Stimulated activated naive B cell treated with anti-CD40 and anti-IgM and Interleukin-4, amounts not matched to agents 10 μg/mL and 1 μg/mL and 100 μg/mL, for 72 hours (primary cell): ENCODE measurements at regions not wholly inside any gene's neighbourhood (a gene's known extent, or its start where the extent isn't known, plus 50 kb on each side); places are given as distances from the start of the nearest gene placed in this dataset.

ENCODE experiments used
- ATAC-seq, 2 donors: fragments of 150-1000 bp; cut with Tn5 transposase; replicated peaks; 2 replicates each; pipeline ENCODE4 v1.10.0; 2021; ENCODE audit warnings: moderate library complexity in 1 of 2
- DNase-seq: peaks from one replicate; pipeline ENCODE4 v3.0.0; 2021
- H3K27ac Mint-ChIP-seq: one replicate; pipeline ENCODE4 v1.8.0; 2022; ENCODE audit warnings: mild to moderate bottlenecking, mixed read lengths
- H3K27me3 Mint-ChIP-seq, 2 donors: one replicate each; pipeline ENCODE4 v1.8.0; 2022; ENCODE audit warnings: mixed read lengths in 2 of 2
- H3K36me3 Mint-ChIP-seq, 2 donors: one replicate each; pipeline ENCODE4 v1.8.0; 2022; ENCODE audit warnings: mixed read lengths in 2 of 2, mild to moderate bottlenecking in 1 of 2
- H3K4me1 Mint-ChIP-seq, 2 donors: one replicate each; pipeline ENCODE4 v1.8.0; 2022; ENCODE audit warnings: mixed read lengths in 2 of 2, mild to moderate bottlenecking in 1 of 2
- H3K4me3 Mint-ChIP-seq, 2 donors: one replicate each; pipeline ENCODE4 v1.8.0; 2022; ENCODE audit warnings: mild to moderate bottlenecking in 2 of 2, mixed read lengths in 2 of 2, moderate library complexity in 1 of 2
- H3K9me3 Mint-ChIP-seq, 2 donors: one replicate each; pipeline ENCODE4 v1.8.0; 2022; ENCODE audit warnings: mixed read lengths in 2 of 2, mild to moderate bottlenecking in 1 of 2

DNA sequence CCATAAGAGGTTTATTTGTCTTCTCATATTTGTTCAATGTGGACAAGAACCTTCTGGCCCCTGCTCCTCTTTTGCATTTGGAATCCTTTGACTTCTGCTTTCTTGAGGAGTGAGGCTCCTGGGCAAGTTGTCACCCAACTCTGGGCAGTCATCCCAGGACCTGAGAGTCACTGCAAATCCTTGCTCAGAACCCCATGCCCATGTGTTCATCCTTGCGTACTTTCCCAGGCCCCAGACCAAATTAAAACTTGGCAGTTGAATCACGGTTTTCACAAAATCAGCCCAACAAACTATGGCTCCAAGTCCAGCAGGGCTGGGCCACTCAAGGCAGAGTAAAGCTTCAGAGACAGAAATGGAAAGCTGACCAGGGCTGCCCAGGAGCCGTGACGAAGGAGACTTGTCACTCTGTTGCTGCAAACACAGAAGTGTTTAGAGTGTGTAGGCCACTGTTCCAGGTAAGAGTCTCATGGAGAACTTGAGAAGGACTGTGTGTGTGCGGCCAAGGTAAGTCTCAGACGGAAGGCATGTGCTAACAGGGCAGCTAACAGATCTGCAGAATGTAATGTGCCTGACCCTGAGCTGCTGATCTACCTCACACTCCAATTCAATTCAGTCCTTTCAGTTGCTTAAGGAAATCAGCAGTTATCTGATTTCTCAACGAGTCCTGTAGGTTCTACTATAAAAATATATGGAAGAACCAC lies 549.4 kb upstream of the HS6ST1 start:
- ATAC-seq, result no peak
- no peak overlapping the region for H3K4me3 Mint-ChIP-seq
- H3K27me3 Mint-ChIP-seq, result peaks cover 7 to 9% of the 10 kb centered on the region in 2 donors
- no peak for DNase-seq
- H3K36me3 Mint-ChIP-seq, result no peaks in the 10 kb centered on the region
- no peaks in the 10 kb centered on the region for H3K4me1 Mint-ChIP-seq
- H3K27ac Mint-ChIP-seq, result no peak overlapping the region
- H3K9me3 Mint-ChIP-seq, result no peaks in the 10 kb centered on the region

DNA sequence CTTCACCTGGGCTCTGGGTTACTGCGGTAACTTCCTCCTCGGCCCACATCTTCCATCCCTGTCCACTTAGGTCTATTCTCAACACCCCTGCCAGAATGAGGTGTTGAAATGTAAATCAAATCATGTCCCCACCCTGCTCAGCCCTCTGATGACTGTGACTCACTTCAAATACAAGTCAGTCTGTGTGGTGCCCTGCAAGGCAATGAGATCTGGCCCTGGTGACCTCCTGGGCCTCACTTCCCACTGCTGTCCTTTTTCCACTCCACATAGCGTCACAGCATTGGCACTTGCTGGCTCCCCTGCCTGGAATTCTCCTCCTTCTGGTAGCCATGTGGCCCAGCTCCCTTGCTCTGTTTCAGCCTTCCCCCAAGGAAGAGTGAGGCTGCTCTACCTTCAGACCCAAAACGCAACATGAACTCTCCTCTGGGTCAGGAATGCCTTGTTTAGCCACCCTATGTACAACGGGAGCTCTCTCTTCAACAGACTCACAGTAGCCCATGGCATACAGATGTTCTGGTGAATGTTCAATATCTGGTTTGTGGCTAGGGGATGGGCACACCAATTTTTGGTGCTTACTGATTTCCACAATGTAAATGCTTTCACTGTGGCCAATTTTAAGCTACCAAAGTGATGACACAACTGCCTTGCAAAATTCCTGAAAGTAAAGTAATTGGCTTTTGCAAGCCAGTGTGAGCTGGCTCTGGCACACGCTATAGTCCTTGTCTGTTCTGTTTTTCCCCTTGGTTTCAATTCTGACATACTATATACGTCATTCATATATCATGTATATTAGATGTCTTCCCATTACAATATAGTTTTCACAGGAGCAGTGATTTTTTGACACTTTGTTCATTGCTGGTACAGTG lies 550.3 kb upstream of the HS6ST1 start:
- no peaks in the 10 kb centered on the region for H3K36me3 Mint-ChIP-seq

DNA sequence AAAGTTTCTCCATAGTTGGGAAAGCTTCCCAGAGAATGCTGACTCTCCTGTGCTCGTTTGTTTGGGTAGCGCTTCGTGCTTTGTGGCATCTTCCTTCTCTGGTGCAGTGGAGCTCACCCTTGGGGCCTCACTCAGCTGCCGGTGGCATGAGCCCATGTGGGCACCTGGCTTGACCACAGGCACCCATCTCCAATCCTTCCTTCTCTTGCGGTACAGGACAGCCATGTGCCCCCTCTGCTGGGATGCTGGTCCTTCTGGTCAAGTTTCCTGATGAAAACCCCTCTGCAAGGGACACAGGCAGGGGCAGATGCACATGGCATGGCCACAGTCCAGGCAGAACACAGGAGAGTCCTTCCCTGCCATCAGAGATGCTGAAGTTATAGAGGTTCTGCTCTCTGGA lies 555.9 kb upstream of the HS6ST1 start:
- Mint-ChIP-seq H3K36me3 (no peaks in the 10 kb centered on the region), H3K27me3 (peaks cover 9 to 12% of the 10 kb centered on the region in 2 donors), H3K9me3 (no peaks in the 10 kb centered on the region), H3K27ac (no peak overlapping the region), H3K4me3 (no peak overlapping the region), H3K4me1 (no peaks in the 10 kb centered on the region)
- ATAC-seq, result no peak
- no peak for DNase-seq

More for the DNA sequence above, 550.3 kb upstream of the HS6ST1 start:
- Mint-ChIP-seq H3K27me3 (peaks cover 11 to 12% of the 10 kb centered on the region in 2 donors), H3K27ac (no peak overlapping the region), H3K4me3 (no peak overlapping the region), H3K4me1 (no peaks in the 10 kb centered on the region), H3K9me3 (no peaks in the 10 kb centered on the region)
- DNase-seq, result no peak
- ATAC-seq, result no peak

DNA sequence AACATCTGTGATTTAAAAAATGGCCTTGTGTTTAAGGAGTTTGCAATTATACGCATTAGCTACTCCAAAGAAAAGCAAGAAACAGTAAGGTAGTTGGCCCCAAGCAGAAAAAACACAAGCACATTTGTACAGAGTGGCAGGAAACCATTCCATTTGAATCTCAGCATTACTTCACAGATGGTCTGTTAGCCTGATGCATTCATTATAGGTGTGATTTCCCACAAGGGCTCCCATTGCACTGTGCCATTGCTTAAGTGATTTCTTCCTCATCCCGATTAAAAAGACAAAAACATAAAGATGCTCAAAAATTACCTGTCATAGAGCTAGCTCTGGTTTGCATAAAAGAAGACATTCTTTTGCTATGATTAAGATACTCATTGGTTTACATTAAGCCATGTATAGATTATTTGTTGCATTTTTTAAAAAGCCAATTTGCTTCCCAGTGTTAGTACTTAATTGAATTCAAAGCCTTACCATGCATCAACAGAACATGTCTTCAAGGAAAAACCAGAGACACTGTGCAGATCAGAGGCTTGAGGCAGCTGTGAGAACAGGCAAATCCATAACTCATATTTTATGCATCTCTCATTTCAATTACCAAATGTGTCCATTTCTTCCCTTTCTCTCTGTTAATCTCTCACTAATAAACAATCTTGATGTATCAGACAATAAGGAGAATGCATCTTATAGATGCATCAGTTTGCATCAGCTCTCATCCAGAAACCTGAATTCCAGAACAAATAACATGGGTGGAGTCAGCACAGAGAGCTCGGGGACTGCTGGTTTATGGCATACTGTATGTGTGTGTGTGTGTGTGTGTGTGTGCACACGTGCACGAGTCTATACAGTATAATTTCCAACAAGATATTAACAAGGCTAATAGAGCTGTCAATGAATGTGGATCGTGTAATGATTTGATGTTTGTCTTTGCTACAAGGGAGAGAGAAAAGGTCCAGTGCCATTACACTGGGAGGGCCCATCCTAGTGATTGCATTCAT lies 558.6 kb upstream of the HS6ST1 start:
- no peak for DNase-seq

DNA sequence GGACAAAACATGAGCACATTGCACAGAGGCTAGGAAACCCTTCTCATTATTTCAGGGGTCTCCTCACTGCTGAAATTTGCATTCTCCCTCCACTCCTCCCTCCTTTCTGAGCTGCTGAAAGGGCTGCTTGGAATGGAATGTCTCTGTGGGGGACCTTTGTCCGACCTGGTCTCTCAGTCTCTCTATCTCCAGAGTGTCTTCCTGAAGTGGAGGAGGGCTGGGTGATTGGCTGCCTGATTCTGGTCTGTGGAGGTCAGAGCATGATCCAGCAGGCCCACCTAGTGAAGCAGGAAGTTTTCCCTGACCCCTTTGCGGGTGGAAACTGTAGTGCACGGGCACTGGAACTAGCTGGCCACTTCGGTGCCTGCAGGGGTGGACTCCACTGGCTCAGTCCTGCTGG lies 560.5 kb upstream of the HS6ST1 start:
- Mint-ChIP-seq H3K4me1 (no peaks in the 10 kb centered on the region), H3K27ac (no peak overlapping the region), H3K36me3 (no peaks in the 10 kb centered on the region), H3K4me3 (no peak overlapping the region), H3K27me3 (peaks cover 4 to 12% of the 10 kb centered on the region in 2 donors), H3K9me3 (no peaks in the 10 kb centered on the region)
- ATAC-seq (no peak), DNase-seq (no peak)

More for the DNA sequence above, 558.6 kb upstream of the HS6ST1 start:
- no peaks in the 10 kb centered on the region for H3K9me3 Mint-ChIP-seq
- no peak overlapping the region for H3K4me3 Mint-ChIP-seq
- peaks cover 9 to 18% of the 10 kb centered on the region in 2 donors for H3K27me3 Mint-ChIP-seq
- H3K27ac Mint-ChIP-seq, result no peak overlapping the region
- H3K36me3 Mint-ChIP-seq, result no peaks in the 10 kb centered on the region
- ATAC-seq, result no peak
- H3K4me1 Mint-ChIP-seq, result no peaks in the 10 kb centered on the region

DNA sequence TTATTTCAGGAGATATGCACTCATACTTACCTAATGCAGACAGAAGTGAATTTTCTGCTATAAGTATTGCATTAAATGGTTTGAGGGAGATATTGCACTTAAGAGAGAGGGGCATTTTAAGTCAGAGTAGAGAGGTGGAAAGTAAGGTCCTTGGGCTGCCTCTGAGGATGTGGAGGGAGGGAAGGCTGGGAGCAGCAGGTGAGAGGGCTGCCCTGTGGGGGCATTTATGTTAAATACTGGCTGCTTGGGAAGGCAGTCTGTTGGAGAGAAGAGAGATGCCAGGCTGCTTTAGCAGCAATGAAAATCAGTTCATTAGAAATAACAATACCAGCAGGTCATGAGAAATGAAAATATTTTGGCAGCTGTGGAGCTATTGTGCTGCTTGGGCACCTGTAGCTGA lies 576.2 kb upstream of the HS6ST1 start:
- no peaks in the 10 kb centered on the region for H3K36me3 Mint-ChIP-seq
- no peak overlapping the region for H3K4me3 Mint-ChIP-seq
- no peak overlapping the region for H3K27ac Mint-ChIP-seq
- H3K9me3 Mint-ChIP-seq, result no peaks in the 10 kb centered on the region
- peaks cover 4 to 8% of the 10 kb centered on the region in 2 donors for H3K27me3 Mint-ChIP-seq
- no peaks in the 10 kb centered on the region for H3K4me1 Mint-ChIP-seq
- no peak for DNase-seq
- ATAC-seq, result no peak

DNA sequence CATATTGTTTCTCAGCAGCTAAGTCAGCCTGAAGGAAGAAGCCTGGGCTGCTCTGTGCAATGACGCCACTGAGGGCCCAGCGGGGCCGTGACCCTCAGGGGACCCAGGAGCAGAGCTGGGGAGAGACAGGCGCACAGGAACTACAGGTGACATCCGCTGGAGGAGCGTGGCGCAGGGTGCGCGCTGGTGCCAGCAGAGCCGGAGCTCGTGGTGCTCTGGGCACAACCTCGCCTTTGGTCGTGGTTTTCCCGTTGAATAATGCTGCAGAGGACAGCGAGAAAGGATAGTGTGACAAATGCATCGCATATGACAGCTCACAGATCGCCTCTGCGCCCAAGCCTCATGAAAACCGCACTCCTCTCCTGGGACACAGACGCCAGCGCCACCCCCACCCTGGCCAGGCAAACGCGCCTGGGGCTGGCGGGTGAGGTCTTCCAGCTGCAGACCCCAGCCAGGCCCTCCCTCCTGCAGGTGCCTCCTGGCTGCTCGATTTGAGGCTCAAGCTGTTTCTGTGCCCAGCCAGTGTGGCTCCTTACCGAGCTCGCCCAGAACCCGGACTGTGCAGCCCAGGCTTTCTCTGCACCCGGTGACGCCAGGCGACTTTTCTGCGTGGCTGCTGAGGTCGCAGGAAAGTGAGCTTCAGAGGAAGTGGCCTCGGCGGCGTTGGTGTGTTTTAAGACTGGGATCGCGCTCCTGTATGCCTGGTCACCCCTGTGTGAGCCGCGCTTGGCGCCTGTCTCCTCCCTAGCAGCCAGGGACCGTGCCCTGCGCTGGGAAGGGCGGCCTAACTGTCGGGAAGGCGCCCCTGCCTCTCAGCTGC lies 583.1 kb upstream of the HS6ST1 start:
- Mint-ChIP-seq H3K27me3 (peaks cover 4 to 7% of the 10 kb centered on the region in 2 donors), H3K4me3 (peak overlapping the region; percentile 60 to 71), H3K27ac (no peak overlapping the region), H3K36me3 (no peaks in the 10 kb centered on the region), H3K9me3 (peaks cover 0 to 4% of the 10 kb centered on the region in 2 donors), H3K4me1 (peaks cover 4 to 15% of the 10 kb centered on the region in 2 donors)
- DNase-seq (no peak), ATAC-seq (peak; percentile 62 to 75)

DNA sequence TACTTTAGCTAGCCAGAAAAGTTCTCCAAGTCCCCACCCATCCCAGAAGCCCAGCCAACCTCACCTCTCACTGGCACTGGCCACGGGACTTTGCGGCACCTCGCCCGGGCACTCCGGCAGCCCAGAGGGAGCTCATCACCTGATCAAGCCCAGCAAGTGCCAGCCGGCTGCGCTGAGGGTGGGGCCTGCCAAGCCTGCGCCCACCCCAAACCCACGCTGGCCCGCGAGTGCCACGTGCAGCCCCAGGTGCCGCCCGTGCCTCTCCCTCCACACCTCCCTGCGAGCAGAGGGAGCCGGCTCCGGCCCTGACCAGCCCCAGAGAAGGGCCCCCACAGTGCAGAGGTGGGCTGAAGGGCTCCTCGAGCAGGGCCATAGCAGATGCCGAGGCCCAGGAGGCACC lies 585.0 kb upstream of the HS6ST1 start:
- H3K27ac Mint-ChIP-seq, result no peak overlapping the region
- ATAC-seq (no peak), DNase-seq (no peak)
- peaks cover 0 to 4% of the 10 kb centered on the region in 2 donors for H3K9me3 Mint-ChIP-seq
- H3K27me3 Mint-ChIP-seq, result peaks cover 4 to 7% of the 10 kb centered on the region in 2 donors
- H3K36me3 Mint-ChIP-seq, result no peaks in the 10 kb centered on the region
- H3K4me1 Mint-ChIP-seq, result peaks cover 4 to 15% of the 10 kb centered on the region in 2 donors
- no peak overlapping the region for H3K4me3 Mint-ChIP-seq

DNA sequence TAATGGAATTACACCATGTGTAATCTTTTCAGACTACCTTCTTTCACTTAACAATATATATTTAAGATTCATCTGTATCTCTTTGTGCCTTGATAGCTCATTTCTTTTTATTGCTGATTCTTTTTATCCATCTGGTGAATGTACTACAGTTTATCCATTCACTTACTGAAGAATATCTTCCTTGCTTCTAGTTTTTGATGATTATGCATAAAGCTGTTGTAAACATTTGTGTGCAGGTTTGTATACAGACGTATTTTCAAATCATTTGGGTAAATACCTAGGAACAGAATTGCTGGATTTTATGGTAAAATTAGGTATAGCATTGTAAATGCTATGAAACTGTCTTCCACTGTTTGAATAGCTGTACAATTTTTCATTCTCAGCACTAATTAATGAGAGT lies 592.6 kb upstream of the HS6ST1 start:
- peaks cover 0 to 3% of the 10 kb centered on the region in 2 donors for H3K36me3 Mint-ChIP-seq
- DNase-seq, result no peak
- no peaks in the 10 kb centered on the region for H3K4me1 Mint-ChIP-seq
- no peak overlapping the region for H3K4me3 Mint-ChIP-seq
- H3K27me3 Mint-ChIP-seq, result no peaks in the 10 kb centered on the region
- no peak overlapping the region for H3K27ac Mint-ChIP-seq
- ATAC-seq, result no peak
- H3K9me3 Mint-ChIP-seq, result peaks cover 0 to 2% of the 10 kb centered on the region in 2 donors

DNA sequence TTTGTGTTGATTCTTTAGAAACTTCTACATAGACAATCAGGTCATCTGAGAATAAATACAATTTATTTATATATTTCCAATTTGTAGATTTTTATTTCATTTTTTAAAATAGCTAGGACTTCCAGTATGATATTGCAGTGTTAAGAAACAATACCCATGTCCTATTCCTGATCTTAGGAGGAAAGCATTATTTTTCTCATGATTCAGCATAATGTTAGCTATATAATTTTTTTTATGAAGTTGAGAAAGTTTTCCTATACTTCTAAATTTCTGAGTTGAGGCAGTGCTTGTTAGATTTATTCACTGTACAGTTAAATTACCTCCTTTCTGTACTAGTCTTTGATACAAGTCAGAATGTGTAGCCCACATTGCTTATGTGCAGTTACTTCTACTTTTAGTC lies 595.7 kb upstream of the HS6ST1 start:
- Mint-ChIP-seq H3K36me3 (peaks cover 0 to 3% of the 10 kb centered on the region in 2 donors), H3K4me1 (no peaks in the 10 kb centered on the region), H3K27me3 (peaks cover 4 to 6% of the 10 kb centered on the region in 2 donors), H3K9me3 (peaks cover 9 to 12% of the 10 kb centered on the region in 2 donors), H3K27ac (no peak overlapping the region), H3K4me3 (no peak overlapping the region)
- no peak for DNase-seq
- ATAC-seq, result no peak

DNA sequence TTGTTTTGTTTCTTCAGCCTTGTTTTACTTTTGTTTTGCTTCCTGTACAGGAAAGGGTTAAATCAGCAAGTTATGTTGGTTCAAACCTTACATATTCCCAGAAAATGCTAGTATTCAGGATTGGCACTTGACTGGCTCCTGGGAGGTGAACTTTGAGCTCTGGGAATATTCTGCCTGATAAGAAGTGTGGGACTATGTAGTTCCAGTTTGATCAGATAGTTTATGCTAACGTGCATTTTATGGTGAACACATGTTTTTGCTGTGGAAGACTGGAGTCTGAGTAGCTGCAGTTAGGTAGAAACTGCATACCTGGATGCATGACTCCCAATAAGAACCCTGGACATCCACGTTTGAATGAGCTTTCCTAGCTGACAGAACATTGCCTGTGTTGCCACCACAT lies 603.1 kb upstream of the HS6ST1 start:
- H3K27me3 Mint-ChIP-seq, result peaks cover 12 to 21% of the 10 kb centered on the region in 2 donors
- no peak overlapping the region for H3K27ac Mint-ChIP-seq
- H3K4me1 Mint-ChIP-seq, result no peaks in the 10 kb centered on the region
- H3K36me3 Mint-ChIP-seq, result no peaks in the 10 kb centered on the region
- no peak for DNase-seq
- peaks cover 8 to 13% of the 10 kb centered on the region in 2 donors for H3K9me3 Mint-ChIP-seq
- ATAC-seq, result no peak
- H3K4me3 Mint-ChIP-seq, result no peak overlapping the region

DNA sequence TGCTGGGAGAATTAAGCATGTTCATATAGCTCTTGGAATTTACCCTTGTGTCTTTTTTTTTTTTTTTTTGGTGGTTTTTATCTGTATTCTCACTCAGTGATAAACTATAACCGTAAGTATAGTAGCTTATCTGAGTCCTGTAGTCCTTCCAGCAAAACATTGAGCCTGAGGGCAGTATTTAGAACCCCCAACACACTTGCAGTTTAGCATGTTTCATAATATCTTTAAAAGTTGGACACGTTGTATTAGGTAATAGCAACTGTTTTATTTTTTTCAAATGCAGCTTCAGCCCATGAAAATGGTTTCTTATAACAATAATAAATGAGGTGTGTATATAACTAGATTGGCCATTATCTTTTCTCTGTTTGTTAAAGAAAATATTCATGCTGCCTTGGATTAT lies 603.5 kb upstream of the HS6ST1 start:
- H3K9me3 Mint-ChIP-seq, result peaks cover 7 to 11% of the 10 kb centered on the region in 2 donors
- no peaks in the 10 kb centered on the region for H3K36me3 Mint-ChIP-seq
- no peak for ATAC-seq
- H3K27me3 Mint-ChIP-seq, result peaks cover 12 to 21% of the 10 kb centered on the region in 2 donors
- H3K4me1 Mint-ChIP-seq, result no peaks in the 10 kb centered on the region
- no peak overlapping the region for H3K4me3 Mint-ChIP-seq
- no peak overlapping the region for H3K27ac Mint-ChIP-seq
- no peak for DNase-seq

DNA sequence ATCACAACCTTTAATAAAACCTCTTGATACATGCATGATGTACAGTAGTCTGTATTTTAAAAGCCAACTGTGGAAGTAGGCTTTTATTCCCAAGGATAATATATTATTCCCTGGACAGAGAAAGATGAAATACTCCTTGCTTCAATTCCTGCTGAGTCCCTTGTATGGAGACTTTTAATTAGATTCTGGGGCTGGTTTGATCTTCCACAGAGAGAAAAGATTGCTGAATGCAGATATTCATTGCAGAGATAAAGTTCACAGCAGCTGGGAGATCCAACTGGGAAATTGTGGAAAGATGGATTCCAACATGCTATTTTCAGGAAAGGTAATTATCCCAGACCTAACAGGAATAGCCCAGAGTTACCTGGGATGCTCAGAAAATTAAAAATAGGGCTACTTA lies 607.0 kb upstream of the HS6ST1 start:
- no peaks in the 10 kb centered on the region for H3K36me3 Mint-ChIP-seq
- peaks cover 5 to 10% of the 10 kb centered on the region in 2 donors for H3K27me3 Mint-ChIP-seq
- no peak for DNase-seq
- ATAC-seq, result no peak
- H3K27ac Mint-ChIP-seq, result no peak overlapping the region
- H3K4me1 Mint-ChIP-seq, result no peaks in the 10 kb centered on the region
- no peak overlapping the region for H3K4me3 Mint-ChIP-seq
- peaks cover 3% of the 10 kb centered on the region in 2 donors for H3K9me3 Mint-ChIP-seq
